GM23338 (cell line): ENCODE measurements at regions not wholly inside any gene's neighbourhood (a gene's known extent, or its start where the extent isn't known, plus 50 kb on each side); places are given as distances from the start of the nearest gene placed in this dataset.

ENCODE experiments used
- ATAC-seq: fragments of 200-7000 bp; cut with Tn5 transposase; 3 replicates; pipeline ENCODE4 v1.9.1; 2020
- DNase-seq: peaks from one replicate; pipeline ENCODE4 v3.0.0-alpha.2; 2015; ENCODE audit warnings: low spot score
- H2AFZ ChIP-seq: fragments of 200-600 bp; sonication (generic); 2 replicates; pipeline ENCODE4 v1.8.0; 2016; ENCODE audit warnings: antibody characterized with exemption, mild to moderate bottlenecking, moderate library complexity
- H3F3A ChIP-seq: fragments of 200-600 bp; sonication (generic); replicated peaks from 2 replicates; pipeline ENCODE4 v1.8.0; 2017; ENCODE audit warnings: antibody characterized with exemption, mixed run types, low read depth
- H3K27ac ChIP-seq: fragments of 200-600 bp; sonication (generic); 2 replicates; pipeline ENCODE4 v1.6.1; 2016; ENCODE audit warnings: low read depth
- H3K27me3 ChIP-seq: fragments of 200-600 bp; sonication (generic); 2 replicates; pipeline ENCODE4 v1.8.0; 2016; ENCODE audit warnings: mild to moderate bottlenecking, mixed run types, moderate library complexity; ENCODE audit not compliant: insufficient read depth
- H3K36me3 ChIP-seq: fragments of 200-600 bp; sonication (generic); 2 replicates; pipeline ENCODE4 v1.8.0; 2016; ENCODE audit warnings: mild to moderate bottlenecking; ENCODE audit not compliant: insufficient read depth
- H3K4me1 ChIP-seq: fragments of 200-600 bp; sonication (generic); 2 replicates; pipeline ENCODE4 v1.8.0; 2016; ENCODE audit warnings: mild to moderate bottlenecking, moderate library complexity; ENCODE audit not compliant: insufficient read depth
- H3K4me2 ChIP-seq: fragments of 200-600 bp; sonication (generic); 2 replicates; pipeline ENCODE4 v1.7.1; 2017; ENCODE audit warnings: mixed run types
- H3K4me3 ChIP-seq: fragments of 200-600 bp; sonication (generic); 2 replicates; pipeline ENCODE4 v1.6.1; 2016; ENCODE audit warnings: mixed run types
- H3K79me2 ChIP-seq: fragments of 200-600 bp; sonication (generic); replicated peaks from 2 replicates; pipeline ENCODE4 v1.8.0; 2017; ENCODE audit warnings: mild to moderate bottlenecking; ENCODE audit not compliant: insufficient read depth
- H3K9me2 ChIP-seq: fragments of 200-600 bp; sonication (generic); 2 replicates; pipeline ENCODE4 v1.8.0; 2017; ENCODE audit not compliant: insufficient read depth
- H4K20me1 ChIP-seq: fragments of 200-600 bp; sonication (generic); replicated peaks from 2 replicates; pipeline ENCODE4 v1.8.0; 2017; ENCODE audit warnings: mild to moderate bottlenecking; ENCODE audit not compliant: insufficient read depth
- H3K27ac Mint-ChIP-seq: 2 replicates; pipeline ENCODE4 v1.8.0; 2020; ENCODE audit warnings: inconsistent platforms, mild to moderate bottlenecking, moderate library complexity, mixed read lengths
- H3K27me3 Mint-ChIP-seq: 3 replicates; pipeline ENCODE4 v1.8.0; 2022; ENCODE audit warnings: low read depth, mild to moderate bottlenecking, moderate library complexity, mixed read lengths, inconsistent platforms; ENCODE audit not compliant: insufficient read depth, poor library complexity
- H3K36me3 Mint-ChIP-seq: 3 replicates; pipeline ENCODE4 v1.8.0; 2021; ENCODE audit warnings: low read depth, mild to moderate bottlenecking, inconsistent platforms, moderate library complexity, mixed read lengths
- H3K4me1 Mint-ChIP-seq: 3 replicates; pipeline ENCODE4 v1.8.0; 2020; ENCODE audit warnings: mild to moderate bottlenecking, inconsistent platforms, mixed read lengths
- H3K4me3 Mint-ChIP-seq: 3 replicates; pipeline ENCODE4 v1.8.0; 2021; ENCODE audit warnings: moderate library complexity, mild to moderate bottlenecking, inconsistent platforms, mixed read lengths
- H3K9me3 Mint-ChIP-seq: 3 replicates; pipeline ENCODE4 v1.8.0; 2020; ENCODE audit warnings: moderate library complexity, mild to moderate bottlenecking, inconsistent platforms, mixed read lengths
- CREB1 ChIP-seq: fragments of 250-450 bp; sonication (Bioruptor Pico); IDR thresholded peaks from 2 replicates; pipeline ENCODE4 v1.5.0; 2020; ENCODE audit warnings: low read depth, mild to moderate bottlenecking, moderate library complexity
- ETS1 ChIP-seq: IDR thresholded peaks from 2 replicates; pipeline ENCODE4 v1.6.1; 2016; ENCODE audit warnings: antibody characterized with exemption
- EZH2 ChIP-seq: fragments of 200-600 bp; sonication (generic); IDR thresholded peaks from one replicate; pipeline ENCODE4 v1.8.0; 2017; ENCODE audit warnings: antibody characterized with exemption, mild to moderate bottlenecking, low read depth; ENCODE audit not compliant: unreplicated experiment
- EZH2phosphoT487 ChIP-seq: fragments of 200-600 bp; sonication (generic); IDR thresholded peaks from one replicate; pipeline ENCODE4 v1.8.1; 2018; ENCODE audit warnings: antibody characterized with exemption; ENCODE audit not compliant: unreplicated experiment
- JUNB ChIP-seq: IDR thresholded peaks from one replicate; pipeline ENCODE4 v1.6.1; 2016; ENCODE audit warnings: antibody characterized with exemption; ENCODE audit not compliant: unreplicated experiment
- NANOG ChIP-seq: IDR thresholded peaks from 2 replicates; pipeline ENCODE4 v1.6.1; 2016; ENCODE audit warnings: antibody characterized with exemption, borderline replicate concordance
- POLR2AphosphoS5 ChIP-seq: IDR thresholded peaks from 2 replicates; pipeline ENCODE4 v1.6.1; 2016; ENCODE audit warnings: antibody characterized with exemption, low read depth
- REST ChIP-seq: IDR thresholded peaks from one replicate; pipeline ENCODE4 v1.6.1; 2018; ENCODE audit warnings: antibody characterized with exemption; ENCODE audit not compliant: unreplicated experiment
- STAT1 ChIP-seq: IDR thresholded peaks from one replicate; pipeline ENCODE4 v1.6.1; 2016; ENCODE audit warnings: antibody characterized with exemption; ENCODE audit not compliant: unreplicated experiment
- ZNF114 ChIP-seq: fragments of 250-450 bp; sonication (Bioruptor Pico); IDR thresholded peaks from 2 replicates; pipeline ENCODE4 v1.5.0; 2020; ENCODE audit warnings: mild to moderate bottlenecking, moderate library complexity
- ZNF331 ChIP-seq: fragments of 250-450 bp; sonication (Bioruptor Pico); IDR thresholded peaks from 2 replicates; pipeline ENCODE4 v1.5.0; 2020; ENCODE audit warnings: low read depth, mild to moderate bottlenecking, moderate library complexity
- TF ChIP-seq, protein P1 (sequence below), 2 experiments: fragments of 200-600 bp in 1 of 2; sonication (generic) in 1 of 2; conservative IDR thresholded peaks; 2 replicates each; pipeline versions ENCODE4 v1.5.1 to v1.6.1; 2016 to 2017; ENCODE audit warnings: antibody characterized with exemption in 2 of 2, low read depth in 2 of 2, mild to moderate bottlenecking in 2 of 2, moderate library complexity in 1 of 2
- TF ChIP-seq, protein P2 (sequence below): fragments of 250-450 bp; sonication (Bioruptor Pico); IDR thresholded peaks from 2 replicates; pipeline ENCODE4 v1.5.0; 2020; ENCODE audit warnings: mild to moderate bottlenecking, moderate library complexity

DNA sequence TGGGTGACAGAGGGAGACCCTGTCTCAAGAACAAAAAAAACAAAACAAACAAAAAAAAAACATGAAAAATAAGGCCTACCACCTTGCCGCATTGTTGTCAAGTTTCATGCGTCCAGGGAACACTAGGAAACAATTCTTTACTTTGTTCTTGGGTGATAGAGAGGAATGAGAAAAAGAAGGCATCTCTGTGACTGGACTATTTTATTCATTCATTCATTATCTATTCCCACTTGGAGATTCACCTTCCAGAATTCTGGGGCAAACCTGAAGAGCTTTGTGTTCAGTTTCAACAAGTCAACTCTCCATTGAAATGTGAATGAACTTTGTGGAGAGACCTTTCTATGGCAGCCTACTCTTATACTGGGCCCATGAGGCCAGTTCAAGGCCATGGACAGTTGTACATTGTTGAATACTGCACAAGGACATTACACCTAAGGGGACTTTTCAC is 88.5 kb upstream of the NDUFV2 start:
- Mint-ChIP-seq H3K4me3 (no peak overlapping the region), H3K9me3 (peaks cover 1% of the 10 kb centered on the region; the same call in 2 of the 3 replicates), H3K4me1 (peaks cover 14% of the 10 kb centered on the region), H3K27ac (no peak overlapping the region), H3K27me3 (peaks cover 9% of the 10 kb centered on the region), H3K36me3 (peaks cover 2% of the 10 kb centered on the region; the same call in 1 of the 3 replicates)
- Histone ChIP-seq H3K27ac (no peak overlapping the region), H3K79me2 (no peaks in the 10 kb centered on the region), H3K4me2 (no peak overlapping the region), H3K4me1 (peaks cover 8% of the 10 kb centered on the region), H3K4me3 (no peak overlapping the region), H3K9me2 (peaks cover 7% of the 10 kb centered on the region; the same call in 1 of the 2 replicates), H3K27me3 (no peaks in the 10 kb centered on the region), H3K36me3 (no peaks in the 10 kb centered on the region), H3F3A (no peaks in the 10 kb centered on the region; the same call in 1 of the 2 replicates), H4K20me1 (no peaks in the 10 kb centered on the region), H2AFZ (no peak overlapping the region)
- no peak for DNase-seq
- no peak for ATAC-seq
- no peak for TF ChIP-seq ETS1
- TF ChIP-seq ZNF331 = no peak
- TF ChIP-seq POLR2AphosphoS5 = no peak
- TF ChIP-seq, protein P1, sequence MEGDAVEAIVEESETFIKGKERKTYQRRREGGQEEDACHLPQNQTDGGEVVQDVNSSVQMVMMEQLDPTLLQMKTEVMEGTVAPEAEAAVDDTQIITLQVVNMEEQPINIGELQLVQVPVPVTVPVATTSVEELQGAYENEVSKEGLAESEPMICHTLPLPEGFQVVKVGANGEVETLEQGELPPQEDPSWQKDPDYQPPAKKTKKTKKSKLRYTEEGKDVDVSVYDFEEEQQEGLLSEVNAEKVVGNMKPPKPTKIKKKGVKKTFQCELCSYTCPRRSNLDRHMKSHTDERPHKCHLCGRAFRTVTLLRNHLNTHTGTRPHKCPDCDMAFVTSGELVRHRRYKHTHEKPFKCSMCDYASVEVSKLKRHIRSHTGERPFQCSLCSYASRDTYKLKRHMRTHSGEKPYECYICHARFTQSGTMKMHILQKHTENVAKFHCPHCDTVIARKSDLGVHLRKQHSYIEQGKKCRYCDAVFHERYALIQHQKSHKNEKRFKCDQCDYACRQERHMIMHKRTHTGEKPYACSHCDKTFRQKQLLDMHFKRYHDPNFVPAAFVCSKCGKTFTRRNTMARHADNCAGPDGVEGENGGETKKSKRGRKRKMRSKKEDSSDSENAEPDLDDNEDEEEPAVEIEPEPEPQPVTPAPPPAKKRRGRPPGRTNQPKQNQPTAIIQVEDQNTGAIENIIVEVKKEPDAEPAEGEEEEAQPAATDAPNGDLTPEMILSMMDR (conservative IDR thresholded peaks at IDR 0.05; ENCODE audit: low read depth in 2 of 2) = no peak
- TF ChIP-seq STAT1 = no peak
- TF ChIP-seq ZNF114 = no peak
- TF ChIP-seq, protein P2, sequence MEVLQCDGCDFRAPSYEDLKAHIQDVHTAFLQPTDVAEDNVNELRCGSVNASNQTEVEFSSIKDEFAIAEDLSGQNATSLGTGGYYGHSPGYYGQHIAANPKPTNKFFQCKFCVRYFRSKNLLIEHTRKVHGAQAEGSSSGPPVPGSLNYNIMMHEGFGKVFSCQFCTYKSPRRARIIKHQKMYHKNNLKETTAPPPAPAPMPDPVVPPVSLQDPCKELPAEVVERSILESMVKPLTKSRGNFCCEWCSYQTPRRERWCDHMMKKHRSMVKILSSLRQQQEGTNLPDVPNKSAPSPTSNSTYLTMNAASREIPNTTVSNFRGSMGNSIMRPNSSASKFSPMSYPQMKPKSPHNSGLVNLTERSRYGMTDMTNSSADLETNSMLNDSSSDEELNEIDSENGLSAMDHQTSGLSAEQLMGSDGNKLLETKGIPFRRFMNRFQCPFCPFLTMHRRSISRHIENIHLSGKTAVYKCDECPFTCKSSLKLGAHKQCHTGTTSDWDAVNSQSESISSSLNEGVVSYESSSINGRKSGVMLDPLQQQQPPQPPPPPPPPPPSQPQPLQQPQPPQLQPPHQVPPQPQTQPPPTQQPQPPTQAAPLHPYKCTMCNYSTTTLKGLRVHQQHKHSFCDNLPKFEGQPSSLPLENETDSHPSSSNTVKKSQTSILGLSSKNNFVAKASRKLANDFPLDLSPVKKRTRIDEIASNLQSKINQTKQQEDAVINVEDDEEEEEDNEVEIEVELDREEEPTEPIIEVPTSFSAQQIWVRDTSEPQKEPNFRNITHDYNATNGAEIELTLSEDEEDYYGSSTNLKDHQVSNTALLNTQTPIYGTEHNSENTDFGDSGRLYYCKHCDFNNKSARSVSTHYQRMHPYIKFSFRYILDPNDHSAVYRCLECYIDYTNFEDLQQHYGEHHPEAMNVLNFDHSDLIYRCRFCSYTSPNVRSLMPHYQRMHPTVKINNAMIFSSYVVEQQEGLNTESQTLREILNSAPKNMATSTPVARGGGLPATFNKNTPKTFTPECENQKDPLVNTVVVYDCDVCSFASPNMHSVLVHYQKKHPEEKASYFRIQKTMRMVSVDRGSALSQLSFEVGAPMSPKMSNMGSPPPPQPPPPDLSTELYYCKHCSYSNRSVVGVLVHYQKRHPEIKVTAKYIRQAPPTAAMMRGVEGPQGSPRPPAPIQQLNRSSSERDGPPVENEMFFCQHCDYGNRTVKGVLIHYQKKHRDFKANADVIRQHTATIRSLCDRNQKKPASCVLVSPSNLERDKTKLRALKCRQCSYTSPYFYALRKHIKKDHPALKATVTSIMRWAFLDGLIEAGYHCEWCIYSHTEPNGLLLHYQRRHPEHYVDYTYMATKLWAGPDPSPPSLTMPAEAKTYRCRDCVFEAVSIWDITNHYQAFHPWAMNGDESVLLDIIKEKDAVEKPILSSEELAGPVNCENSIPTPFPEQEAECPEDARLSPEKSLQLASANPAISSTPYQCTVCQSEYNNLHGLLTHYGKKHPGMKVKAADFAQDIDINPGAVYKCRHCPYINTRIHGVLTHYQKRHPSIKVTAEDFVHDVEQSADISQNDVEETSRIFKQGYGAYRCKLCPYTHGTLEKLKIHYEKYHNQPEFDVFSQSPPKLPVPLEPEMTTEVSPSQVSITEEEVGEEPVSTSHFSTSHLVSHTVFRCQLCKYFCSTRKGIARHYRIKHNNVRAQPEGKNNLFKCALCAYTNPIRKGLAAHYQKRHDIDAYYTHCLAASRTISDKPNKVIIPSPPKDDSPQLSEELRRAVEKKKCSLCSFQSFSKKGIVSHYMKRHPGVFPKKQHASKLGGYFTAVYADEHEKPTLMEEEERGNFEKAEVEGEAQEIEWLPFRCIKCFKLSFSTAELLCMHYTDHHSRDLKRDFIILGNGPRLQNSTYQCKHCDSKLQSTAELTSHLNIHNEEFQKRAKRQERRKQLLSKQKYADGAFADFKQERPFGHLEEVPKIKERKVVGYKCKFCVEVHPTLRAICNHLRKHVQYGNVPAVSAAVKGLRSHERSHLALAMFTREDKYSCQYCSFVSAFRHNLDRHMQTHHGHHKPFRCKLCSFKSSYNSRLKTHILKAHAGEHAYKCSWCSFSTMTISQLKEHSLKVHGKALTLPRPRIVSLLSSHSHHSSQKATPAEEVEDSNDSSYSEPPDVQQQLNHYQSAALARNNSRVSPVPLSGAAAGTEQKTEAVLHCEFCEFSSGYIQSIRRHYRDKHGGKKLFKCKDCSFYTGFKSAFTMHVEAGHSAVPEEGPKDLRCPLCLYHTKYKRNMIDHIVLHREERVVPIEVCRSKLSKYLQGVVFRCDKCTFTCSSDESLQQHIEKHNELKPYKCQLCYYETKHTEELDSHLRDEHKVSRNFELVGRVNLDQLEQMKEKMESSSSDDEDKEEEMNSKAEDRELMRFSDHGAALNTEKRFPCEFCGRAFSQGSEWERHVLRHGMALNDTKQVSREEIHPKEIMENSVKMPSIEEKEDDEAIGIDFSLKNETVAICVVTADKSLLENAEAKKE (CRISPR knock-in tag) = no peak
- TF ChIP-seq JUNB = no peak
- no peak for TF ChIP-seq NANOG
- no peak for TF ChIP-seq REST
- no peak for TF ChIP-seq EZH2phosphoT487
- no peak for TF ChIP-seq EZH2
- TF ChIP-seq CREB1 (CRISPR knock-in tag) = no peak
